SU-DHL-6 (cell line): ENCODE measurements at regions not wholly inside any gene's neighbourhood (a gene's known extent, or its start where the extent isn't known, plus 50 kb on each side); places are given as distances from the start of the nearest gene placed in this dataset.

Experiments used
- EZH2phosphoT487 ChIP-seq: fragments of 200-600 bp; sonication (generic), shearing (Covaris generic); conservative IDR thresholded peaks from 2 replicates; pipeline ENCODE4 v1.6.1; 2018; ENCODE audit warnings: mild to moderate bottlenecking, antibody characterized with exemption, low read length, moderate library complexity, mixed read lengths
- TF ChIP-seq, protein P1 (sequence below): fragments of 200-600 bp; sonication (generic); IDR thresholded peaks from one replicate; pipeline ENCODE4 v1.5.1; 2017; ENCODE audit warnings: antibody characterized with exemption, mild to moderate bottlenecking, low read length, moderate library complexity; ENCODE audit not compliant: insufficient read depth, poor library complexity, severe bottlenecking

DNA sequence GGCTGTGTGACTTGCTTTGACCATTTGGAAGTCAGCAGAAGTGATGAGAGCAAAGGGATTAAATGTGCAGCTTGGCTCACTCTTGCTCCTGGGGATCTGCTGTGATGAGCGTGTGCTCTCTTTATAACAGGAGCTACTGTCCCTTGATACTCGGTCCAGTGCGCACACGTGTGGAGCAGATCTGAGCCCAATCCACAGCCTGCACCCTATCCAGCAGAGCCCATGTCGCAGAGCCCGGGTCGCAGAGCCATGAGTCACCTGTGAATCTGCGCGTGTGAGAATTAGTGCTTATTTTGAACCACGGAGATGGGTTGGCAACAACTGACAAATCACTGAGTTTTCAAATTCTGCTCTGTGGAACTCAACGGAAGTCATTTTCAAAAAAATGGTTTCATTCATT, 291.0 kb upstream of the SULF2 start:
- TF ChIP-seq, protein P1, sequence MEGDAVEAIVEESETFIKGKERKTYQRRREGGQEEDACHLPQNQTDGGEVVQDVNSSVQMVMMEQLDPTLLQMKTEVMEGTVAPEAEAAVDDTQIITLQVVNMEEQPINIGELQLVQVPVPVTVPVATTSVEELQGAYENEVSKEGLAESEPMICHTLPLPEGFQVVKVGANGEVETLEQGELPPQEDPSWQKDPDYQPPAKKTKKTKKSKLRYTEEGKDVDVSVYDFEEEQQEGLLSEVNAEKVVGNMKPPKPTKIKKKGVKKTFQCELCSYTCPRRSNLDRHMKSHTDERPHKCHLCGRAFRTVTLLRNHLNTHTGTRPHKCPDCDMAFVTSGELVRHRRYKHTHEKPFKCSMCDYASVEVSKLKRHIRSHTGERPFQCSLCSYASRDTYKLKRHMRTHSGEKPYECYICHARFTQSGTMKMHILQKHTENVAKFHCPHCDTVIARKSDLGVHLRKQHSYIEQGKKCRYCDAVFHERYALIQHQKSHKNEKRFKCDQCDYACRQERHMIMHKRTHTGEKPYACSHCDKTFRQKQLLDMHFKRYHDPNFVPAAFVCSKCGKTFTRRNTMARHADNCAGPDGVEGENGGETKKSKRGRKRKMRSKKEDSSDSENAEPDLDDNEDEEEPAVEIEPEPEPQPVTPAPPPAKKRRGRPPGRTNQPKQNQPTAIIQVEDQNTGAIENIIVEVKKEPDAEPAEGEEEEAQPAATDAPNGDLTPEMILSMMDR: no peak
- no peak for TF ChIP-seq EZH2phosphoT487
